NOMO-1 (cell line): ENCODE measurements at regions not wholly inside any gene's neighbourhood (a gene's known extent, or its start where the extent isn't known, plus 50 kb on each side); places are given as distances from the start of the nearest gene placed in this dataset.

Experiments used
- DNase-seq, 2 experiments: peaks; one replicate each; lab custom pipeline; 2025; ENCODE audit not compliant: unreplicated experiment in 2 of 2; lab: John Stamatoyannopoulos, UW

GRCh38 chr7:52980129-52980528 lies 55.3 kb upstream of the POM121L12 start:
- no peak for DNase-seq

GRCh38 chr7:52973126-52973525 lies 62.3 kb upstream of the POM121L12 start:
- DNase-seq: no peak

GRCh38 chr7:52962402-52963076 lies 72.9 kb upstream of the POM121L12 start:
- no peak for DNase-seq

- no peak for DNase-seq
These were observed 74.3 kb upstream of the POM121L12 start for GRCh38 chr7:52961084-52961483.

- no peak for DNase-seq
These were observed 75.4 kb upstream of the POM121L12 start for GRCh38 chr7:52959878-52960660.

GRCh38 chr7:52959336-52959735 lies 76.1 kb upstream of the POM121L12 start:
- DNase-seq: no peak

GRCh38 chr7:52958621-52959140 lies 76.8 kb upstream of the POM121L12 start:
- no peak for DNase-seq

- no peak for DNase-seq
These were observed 79.0 kb upstream of the POM121L12 start for GRCh38 chr7:52956379-52956915.

- DNase-seq: no peak
These were observed 79.9 kb upstream of the POM121L12 start for GRCh38 chr7:52955522-52955921.

- DNase-seq: no peak
These were observed 90.5 kb upstream of the POM121L12 start for GRCh38 chr7:52944921-52945320.

GRCh38 chr7:52940481-52940880 lies 95.0 kb upstream of the POM121L12 start:
- DNase-seq: no peak

- DNase-seq: no peak
These were observed 96.8 kb upstream of the POM121L12 start for GRCh38 chr7:52938455-52939133.

- DNase-seq: no peak
These were observed 98.7 kb upstream of the POM121L12 start for GRCh38 chr7:52936750-52937149.

- DNase-seq: no peak
These were observed 106.8 kb upstream of the POM121L12 start for GRCh38 chr7:52928591-52928990.

- no peak for DNase-seq
These were observed 110.1 kb upstream of the POM121L12 start for GRCh38 chr7:52925332-52925731.

GRCh38 chr7:52920977-52921376 lies 114.5 kb upstream of the POM121L12 start:
- no peak for DNase-seq

GRCh38 chr7:52917982-52918578 lies 117.4 kb upstream of the POM121L12 start:
- DNase-seq: no peak

- DNase-seq: no peak
These were observed 123.6 kb upstream of the POM121L12 start for GRCh38 chr7:52911795-52912194.

GRCh38 chr7:52911326-52911725 lies 124.1 kb upstream of the POM121L12 start:
- no peak for DNase-seq

- DNase-seq: no peak
These were observed 125.5 kb upstream of the POM121L12 start for GRCh38 chr7:52909935-52910334.

- DNase-seq: no peak
These were observed 126.3 kb upstream of the POM121L12 start for GRCh38 chr7:52909131-52909530.
